A673 (cell line): ENCODE measurements at regions not wholly inside any gene's neighbourhood (a gene's known extent, or its start where the extent isn't known, plus 50 kb on each side); places are given as distances from the start of the nearest gene placed in this dataset.

Experiments
- CTCF ChIP-seq: fragments of 300-800, 200-600 bp; sonication (generic); conservative IDR thresholded peaks from 2 replicates; pipeline ENCODE4 v1.5.1; 2017; ENCODE audit warnings: low read depth, mild to moderate bottlenecking, antibody characterized with exemption, low read length, moderate library complexity, mixed read lengths
- EZH2 ChIP-seq: fragments of 200-600 bp; sonication (generic); IDR thresholded peaks from 2 replicates; pipeline ENCODE4 v1.6.1; 2017; ENCODE audit warnings: borderline replicate concordance, low read depth, mild to moderate bottlenecking, mixed read lengths, antibody characterized with exemption, low read length; ENCODE audit not compliant: poor library complexity, severe bottlenecking

- TF ChIP-seq CTCF: peak; percentile 93
- TF ChIP-seq EZH2: no peak
Measured at GRCh38 chr11:129750343-129751292, 65.0 kb upstream of the TMEM45B start.
